PC-9 (cell line): ENCODE measurements at regions not wholly inside any gene's neighbourhood (a gene's known extent, or its start where the extent isn't known, plus 50 kb on each side); places are given as distances from the start of the nearest gene placed in this dataset.

ENCODE experiments used
- BruUV-seq: library from RNA; stranded (reverse); fragments of 400-500 nt; replicated peaks from 2 replicates; lab custom pipeline; 2021; lab: Mats Ljungman, UMichigan
- CTCF ChIA-PET: fragments of 300-600 bp; sonication (Branson Sonifier 250); formaldehyde crosslinking; loops from one replicate; lab custom pipeline; 2022; ENCODE audit warnings: antibody characterized with exemption; lab: Charles Lee
- POLR2A ChIA-PET: fragments of 300-600 bp; sonication (Branson Sonifier 250); formaldehyde crosslinking; loops from one replicate; lab custom pipeline; 2022; ENCODE audit warnings: antibody characterized with exemption; ENCODE audit not compliant: unreplicated experiment; lab: Charles Lee
- DNase-seq, 2 experiments: peaks; one replicate each; pipeline versions ENCODE4 v3.0.0 to v3.0.0-alpha.2; 2015 to 2022; ENCODE audit warnings: mixed read lengths in 1 of 2
- H2AFZ ChIP-seq: fragments of 200-600 bp; sonication (generic); 2 replicates; pipeline ENCODE4 v1.8.1; 2017; ENCODE audit warnings: antibody characterized with exemption
- H3F3A ChIP-seq: fragments of 200-600 bp; sonication (generic); 2 replicates; pipeline ENCODE4 v1.8.1; 2017; ENCODE audit warnings: antibody characterized with exemption, mild to moderate bottlenecking, low read depth; ENCODE audit not compliant: insufficient read depth
- H3K27ac ChIP-seq: fragments of 200-600 bp; sonication (generic); 2 replicates; pipeline ENCODE4 v1.6.1; 2016; ENCODE audit warnings: mixed run types
- H3K27me3 ChIP-seq: fragments of 200-600 bp; sonication (generic); 2 replicates; pipeline ENCODE4 v1.6.1; 2016; ENCODE audit warnings: low read depth, mixed run types; ENCODE audit not compliant: insufficient read depth
- H3K36me3 ChIP-seq: fragments of 200-600 bp; sonication (generic); 2 replicates; pipeline ENCODE4 v1.6.1; 2016; ENCODE audit warnings: low read depth, mixed run types
- H3K4me1 ChIP-seq: fragments of 200-600 bp; sonication (generic); replicated peaks from 2 replicates; pipeline ENCODE4 v1.6.1; 2016; ENCODE audit warnings: mixed run types; ENCODE audit not compliant: insufficient read depth
- H3K4me2 ChIP-seq: fragments of 200-600 bp; sonication (generic); 2 replicates; pipeline ENCODE4 v1.6.1; 2017; ENCODE audit warnings: mixed run types
- H3K4me3 ChIP-seq: fragments of 200-600 bp; sonication (generic); 2 replicates; pipeline ENCODE4 v1.6.1; 2016; ENCODE audit warnings: mixed run types
- H3K79me2 ChIP-seq: fragments of 200-600 bp; sonication (generic); 2 replicates; pipeline ENCODE4 v1.6.1; 2017; ENCODE audit warnings: low read depth, mixed run types
- H3K9me2 ChIP-seq: fragments of 200-600 bp; sonication (generic); 2 replicates; pipeline ENCODE4 v1.8.1; 2017; ENCODE audit warnings: mild to moderate bottlenecking; ENCODE audit not compliant: insufficient read depth
- H3K9me3 ChIP-seq: fragments of 200-600 bp; sonication (generic); 2 replicates; pipeline ENCODE4 v1.8.1; 2016; ENCODE audit warnings: low read depth; ENCODE audit not compliant: insufficient read depth
- H4K20me1 ChIP-seq: fragments of 200-600 bp; sonication (generic); 2 replicates; pipeline ENCODE4 v1.8.1; 2017; ENCODE audit not compliant: insufficient read depth
- EZH2 ChIP-seq: fragments of 200-600 bp; sonication (generic); IDR thresholded peaks from 2 replicates; pipeline ENCODE4 v1.8.0; 2017; ENCODE audit warnings: antibody characterized with exemption, low read depth
- intact Hi-C: fragments of 100-400 bp; cut with micrococcal nuclease; formaldehyde crosslinking; loops from one replicate; pipeline ENCODE4 v1.10.0; 2022; ENCODE audit not compliant: unreplicated experiment
- TF ChIP-seq, protein P1 (sequence below): fragments of 200-600 bp; sonication (generic); conservative IDR thresholded peaks from 2 replicates; pipeline ENCODE4 v1.6.1; 2017; ENCODE audit warnings: mixed run types, antibody characterized with exemption, mild to moderate bottlenecking, moderate library complexity

GRCh38 chr4:166680796-166681195 lies 553.5 kb downstream of the SPOCK3 start:
- Histone ChIP-seq H3K9me3 (no peaks in the 10 kb centered on the region), H2AFZ (no peak overlapping the region), H3K79me2 (no peaks in the 10 kb centered on the region), H3K9me2 (no peaks in the 10 kb centered on the region), H3K27me3 (no peaks in the 10 kb centered on the region), H3K4me3 (no peak overlapping the region), H4K20me1 (no peaks in the 10 kb centered on the region), H3K36me3 (no peaks in the 10 kb centered on the region), H3K4me1 (no peaks in the 10 kb centered on the region), H3F3A (no peaks in the 10 kb centered on the region), H3K4me2 (no peak overlapping the region), H3K27ac (no peak overlapping the region)
- TF ChIP-seq, protein P1, sequence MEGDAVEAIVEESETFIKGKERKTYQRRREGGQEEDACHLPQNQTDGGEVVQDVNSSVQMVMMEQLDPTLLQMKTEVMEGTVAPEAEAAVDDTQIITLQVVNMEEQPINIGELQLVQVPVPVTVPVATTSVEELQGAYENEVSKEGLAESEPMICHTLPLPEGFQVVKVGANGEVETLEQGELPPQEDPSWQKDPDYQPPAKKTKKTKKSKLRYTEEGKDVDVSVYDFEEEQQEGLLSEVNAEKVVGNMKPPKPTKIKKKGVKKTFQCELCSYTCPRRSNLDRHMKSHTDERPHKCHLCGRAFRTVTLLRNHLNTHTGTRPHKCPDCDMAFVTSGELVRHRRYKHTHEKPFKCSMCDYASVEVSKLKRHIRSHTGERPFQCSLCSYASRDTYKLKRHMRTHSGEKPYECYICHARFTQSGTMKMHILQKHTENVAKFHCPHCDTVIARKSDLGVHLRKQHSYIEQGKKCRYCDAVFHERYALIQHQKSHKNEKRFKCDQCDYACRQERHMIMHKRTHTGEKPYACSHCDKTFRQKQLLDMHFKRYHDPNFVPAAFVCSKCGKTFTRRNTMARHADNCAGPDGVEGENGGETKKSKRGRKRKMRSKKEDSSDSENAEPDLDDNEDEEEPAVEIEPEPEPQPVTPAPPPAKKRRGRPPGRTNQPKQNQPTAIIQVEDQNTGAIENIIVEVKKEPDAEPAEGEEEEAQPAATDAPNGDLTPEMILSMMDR, result no peak
- no peak for TF ChIP-seq EZH2
- ChIA-PET CTCF (no interaction called here), POLR2A (no interaction called here)
- intact Hi-C loops, result no loop called here
- BruUV-seq, result no TSS peak
- DNase-seq, result no peak

DNA sequence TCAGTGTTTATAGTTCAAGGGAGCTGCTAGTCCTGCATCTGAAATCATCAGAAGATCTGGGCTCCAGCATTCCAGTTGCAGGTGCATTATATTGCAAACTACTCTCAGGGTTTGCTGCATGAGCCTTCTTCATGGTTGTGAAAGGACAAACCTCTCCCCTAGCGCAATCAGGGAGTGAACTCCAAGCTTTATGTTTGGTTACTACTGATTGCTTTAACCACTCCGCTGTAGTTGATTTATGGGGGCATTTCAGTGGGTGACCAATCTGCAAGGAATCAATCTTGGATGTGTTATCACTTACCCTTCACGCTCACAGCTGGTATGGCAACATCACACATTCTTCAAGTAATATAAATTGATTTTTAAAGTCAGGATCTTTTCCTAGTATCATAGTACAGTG lies 552.1 kb downstream of the SPOCK3 start:
- H2AFZ ChIP-seq, result no peak overlapping the region
- H3F3A ChIP-seq, result no peaks in the 10 kb centered on the region
- DNase-seq, result no peak
- no TSS peak for BruUV-seq
- intact Hi-C loops, result no loop called here
- TF ChIP-seq, protein P1, result no peak
- TF ChIP-seq EZH2, result no peak
- no peak overlapping the region for H3K4me3 ChIP-seq
- no peaks in the 10 kb centered on the region for H3K9me3 ChIP-seq
- ChIA-PET POLR2A (no interaction called here), CTCF (no interaction called here)
- no peaks in the 10 kb centered on the region for H3K79me2 ChIP-seq
- H3K27me3 ChIP-seq, result no peaks in the 10 kb centered on the region
- H3K27ac ChIP-seq, result no peak overlapping the region
- H3K4me1 ChIP-seq, result no peaks in the 10 kb centered on the region
- H3K9me2 ChIP-seq, result no peaks in the 10 kb centered on the region
- no peaks in the 10 kb centered on the region for H3K36me3 ChIP-seq
- no peaks in the 10 kb centered on the region for H4K20me1 ChIP-seq
- H3K4me2 ChIP-seq, result no peak overlapping the region
